ENCODE measurements at regions not wholly inside any gene's neighbourhood (a gene's known extent, or its start where the extent isn't known, plus 50 kb on each side); places are given as distances from the start of the nearest gene placed in this dataset.

DNA sequence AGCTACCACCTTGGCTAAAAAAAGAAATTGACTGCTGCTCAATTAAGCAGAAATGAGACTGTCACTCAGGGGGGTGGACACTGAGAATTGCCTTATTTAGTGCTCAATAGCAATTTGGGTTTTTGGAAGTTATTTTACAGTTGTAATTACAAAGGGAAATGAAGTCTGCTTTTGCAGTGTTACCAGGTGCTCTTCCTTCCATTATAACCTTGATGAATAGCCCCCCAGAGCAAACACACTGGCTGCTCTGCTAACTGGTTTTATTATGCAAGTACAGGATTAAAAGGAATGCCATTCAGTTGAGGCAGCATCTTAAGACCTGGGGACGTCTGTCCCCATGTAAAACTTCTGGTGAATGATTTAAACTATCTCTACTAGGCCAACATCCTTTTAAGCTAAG lies 191.0 kb downstream of the EVX1 start:
- TF ChIP-seq EZH2 (IDR thresholded peaks at IDR 0.05; ENCODE audit: insufficient read depth, poor library complexity, severe bottlenecking) (no peak), EZH2phosphoT487 (IDR thresholded peaks at IDR 0.05; ENCODE audit: insufficient read depth, low read depth) (no peak)

All from GM23248 (cell line).